Body of pancreas (tissue), 4 donors: ENCODE measurements at regions not wholly inside any gene's neighbourhood (a gene's known extent, or its start where the extent isn't known, plus 50 kb on each side); places are given as distances from the start of the nearest gene placed in this dataset.

Experiments
- ATAC-seq: fragments of 150-250 bp; one replicate; pipeline ENCODE4 v1.9.1; 2016
- DNase-seq, 4 donors: peaks; one replicate each; pipeline ENCODE4 v3.0.0-alpha.2; 2019
- H3K27ac ChIP-seq, 4 donors: fragments of 200-600 bp; sonication (generic); 1 replicate in 3 of 4; 2 replicates in 1 of 4; pipeline versions ENCODE4 v1.5.1 to v1.6.1; 2016 to 2019; ENCODE audit warnings: mild to moderate bottlenecking in 1 of 4, mixed read lengths in 1 of 4, moderate library complexity in 1 of 4
- H3K27me3 ChIP-seq, 2 donors: fragments of 200-600 bp; sonication (generic); one replicate each; pipeline ENCODE4 v1.6.0; 2016; ENCODE audit warnings: mild to moderate bottlenecking in 1 of 2
- H3K36me3 ChIP-seq, 2 donors: fragments of 200-600 bp; sonication (generic); replicated peaks in 1 of 2; 2 replicates each; pipeline ENCODE4 v1.5.1; 2016; ENCODE audit warnings: low read depth in 2 of 2; ENCODE audit not compliant: insufficient read depth in 1 of 2
- H3K4me1 ChIP-seq: fragments of 200-600 bp; sonication (generic); one replicate; pipeline ENCODE4 v1.6.0; 2016
- H3K4me3 ChIP-seq, 2 donors: fragments of 200-600 bp; sonication (generic); 1 replicate in 1 of 2; 2 replicates in 1 of 2; pipeline ENCODE4 v1.5.1; 2016 to 2019
- H3K9me3 ChIP-seq, 3 donors: fragments of 200-600 bp; sonication (generic); 1 replicate in 2 of 3; 2 replicates in 1 of 3; pipeline ENCODE4 v1.5.1; 2016
- CTCF ChIP-seq, 7 experiments: fragments of 450-650 bp in 4 of 7; fragments of 200-600 bp in 3 of 7; sonication (generic) in 3 of 7; IDR thresholded peaks; one replicate each; pipeline ENCODE4 v1.5.1; 2016 to 2019; ENCODE audit warnings: antibody characterized with exemption in 7 of 7
- POLR2A ChIP-seq, 3 donors: fragments of 450-650 bp; IDR thresholded peaks; one replicate each; pipeline ENCODE4 v1.6.1; 2016; ENCODE audit warnings: antibody characterized with exemption in 3 of 3, mild to moderate bottlenecking in 2 of 3
- WGBS, 2 donors: methylation state at CpG; one replicate each; pipeline ENCODE4 v1.1.5; 2017; 5-methylcytosine and 5-hydroxymethylcytosine counted together
- intact Hi-C: fragments of 100-400 bp; cut with DNase I; formaldehyde crosslinking; loops from one replicate; pipeline ENCODE4 v1.15.1; 2023

- intact Hi-C loops = no loop called here
- no peak for ATAC-seq
- Histone ChIP-seq H3K4me3 (no peak overlapping the region), H3K36me3 (no peaks in the 10 kb centered on the region), H3K27ac (no peak overlapping the region), H3K4me1 (no peaks in the 10 kb centered on the region), H3K27me3 (no peaks in the 10 kb centered on the region), H3K9me3 (peaks cover 0 to 4% (median 0%) of the 10 kb centered on the region in 3 donors)
- 24 to 26% methylated on average over 2 of the region's 2 CpGs for WGBS, 2 donors
- TF ChIP-seq CTCF (IDR thresholded peaks at IDR 0.05) (no peak), POLR2A (IDR thresholded peaks at IDR 0.05) (no peak)
- no peak for DNase-seq
Observed at GRCh38 chr2:6111781-6112261, 419.6 kb downstream of the SOX11 start.

GRCh38 chr2:6113786-6114185, 421.6 kb downstream of the SOX11 start:
- intact Hi-C loops = no loop called here
- Histone ChIP-seq H3K4me3 (no peak overlapping the region), H3K36me3 (no peaks in the 10 kb centered on the region), H3K9me3 (peaks cover 0 to 4% (median 0%) of the 10 kb centered on the region in 3 donors), H3K27ac (no peak overlapping the region), H3K27me3 (no peaks in the 10 kb centered on the region), H3K4me1 (no peaks in the 10 kb centered on the region)
- ATAC-seq (no peak), DNase-seq (no peak)
- TF ChIP-seq POLR2A (IDR thresholded peaks at IDR 0.05) (no peak), CTCF (IDR thresholded peaks at IDR 0.05) (no peak)
- WGBS, 2 donors = 70 to 77% methylated on average over 4 of the region's 4 CpGs

- DNase-seq (no peak), ATAC-seq (no peak)
- H3K27me3 ChIP-seq = no peaks in the 10 kb centered on the region
- no peaks in the 10 kb centered on the region for H3K36me3 ChIP-seq
- TF ChIP-seq CTCF (IDR thresholded peaks at IDR 0.05) (no peak), POLR2A (IDR thresholded peaks at IDR 0.05) (no peak)
- intact Hi-C loops = no loop called here
- no peaks in the 10 kb centered on the region for H3K4me1 ChIP-seq
- H3K4me3 ChIP-seq = no peak overlapping the region
- no peak overlapping the region for H3K27ac ChIP-seq
- WGBS, 2 donors = 86 to 93% methylated on average over 5 of the region's 5 CpGs
- no peaks in the 10 kb centered on the region for H3K9me3 ChIP-seq
Observed at GRCh38 chr2:6127718-6128117, 435.5 kb downstream of the SOX11 start.

- no peak overlapping the region for H3K27ac ChIP-seq
- no peak for ATAC-seq
- no peak for DNase-seq
- 86 to 91% methylated on average over 3 of the region's 3 CpGs for WGBS, 2 donors
- no peak overlapping the region for H3K4me3 ChIP-seq
- H3K27me3 ChIP-seq = no peaks in the 10 kb centered on the region
- peaks cover 0 to 8% (median 0%) of the 10 kb centered on the region in 3 donors for H3K9me3 ChIP-seq
- no peak for TF ChIP-seq CTCF (IDR thresholded peaks at IDR 0.05)
- no peak for TF ChIP-seq POLR2A (IDR thresholded peaks at IDR 0.05)
- no peaks in the 10 kb centered on the region for H3K36me3 ChIP-seq
- no peaks in the 10 kb centered on the region for H3K4me1 ChIP-seq
- intact Hi-C loops = no loop called here
Observed at GRCh38 chr2:6139142-6139541, 447.0 kb downstream of the SOX11 start.

- H3K36me3 ChIP-seq = no peaks in the 10 kb centered on the region
- intact Hi-C loops = no loop called here
- no peak for DNase-seq
- no peaks in the 10 kb centered on the region for H3K27me3 ChIP-seq
- H3K4me3 ChIP-seq = no peak overlapping the region
- TF ChIP-seq CTCF (IDR thresholded peaks at IDR 0.05) (no peak), POLR2A (IDR thresholded peaks at IDR 0.05) (no peak)
- H3K9me3 ChIP-seq = peaks cover 0 to 8% (median 0%) of the 10 kb centered on the region in 3 donors
- WGBS, 2 donors = 26 to 36% methylated on average over 1 of the region's 1 CpG
- no peak overlapping the region for H3K27ac ChIP-seq
- ATAC-seq = no peak
- H3K4me1 ChIP-seq = no peaks in the 10 kb centered on the region
Observed at GRCh38 chr2:6139916-6140315, 447.7 kb downstream of the SOX11 start.
